HepG2 (cell line): ENCODE measurements at regions not wholly inside any gene's neighbourhood (a gene's known extent, or its start where the extent isn't known, plus 50 kb on each side); places are given as distances from the start of the nearest gene placed in this dataset.

Source experiments
- ATRX ChIP-seq: sonication (generic); formaldehyde crosslinking; IDR thresholded peaks from 2 replicates; pipeline ENCODE4 v1.4.0; 2020; ENCODE audit warnings: missing genetic modification reagents, borderline replicate concordance
- BHLHE40 ChIP-seq: IDR thresholded peaks from 2 replicates; pipeline ENCODE4 v1.6.1; 2011; ENCODE audit warnings: low read length, improper control_type of control experiment
- EHMT2 ChIP-seq: fragments of 200-600 bp; sonication (generic); IDR thresholded peaks from 2 replicates; pipeline ENCODE4 v1.7.0; 2017; ENCODE audit warnings: antibody characterized with exemption, low read depth, low read length, borderline replicate concordance
- EZH2 ChIP-seq: conservative IDR thresholded peaks from 2 replicates; pipeline ENCODE4 v1.6.1; 2012; ENCODE audit warnings: mild to moderate bottlenecking, low read depth, low read length, moderate library complexity
- NFE2L1 ChIP-seq: sonication (generic); formaldehyde crosslinking; IDR thresholded peaks from 2 replicates; pipeline ENCODE4 v1.4.0; 2020; ENCODE audit warnings: missing genetic modification reagents, mild to moderate bottlenecking, borderline replicate concordance
- NPAS2 ChIP-seq: sonication (generic); formaldehyde crosslinking; IDR thresholded peaks from 2 replicates; pipeline ENCODE4 v1.8.0; 2022; ENCODE audit warnings: mild to moderate bottlenecking, missing genetic modification reagents, borderline replicate concordance
- SMC3 ChIP-seq: IDR thresholded peaks from 2 replicates; pipeline ENCODE4 v1.6.1; 2011; ENCODE audit warnings: low read length, improper control_type of control experiment
- TCF7 ChIP-seq: sonication (generic); IDR thresholded peaks from 2 replicates; pipeline ENCODE4 v1.6.1; 2016; ENCODE audit warnings: antibody characterized with exemption, low read depth
- ZBTB20 ChIP-seq: sonication (generic); formaldehyde crosslinking; IDR thresholded peaks from 2 replicates; pipeline ENCODE4 v1.8.1; 2023; ENCODE audit warnings: missing genetic modification reagents, low read depth, mild to moderate bottlenecking, borderline replicate concordance
- ZNF251 ChIP-seq: sonication (generic); formaldehyde crosslinking; IDR thresholded peaks from 2 replicates; pipeline ENCODE4 v1.9.0; 2021; ENCODE audit warnings: mild to moderate bottlenecking, missing genetic modification reagents
- ZNF337 ChIP-seq: sonication (generic); formaldehyde crosslinking; IDR thresholded peaks from 2 replicates; pipeline ENCODE4 v1.5.1; 2020; ENCODE audit warnings: missing genetic modification reagents, low read depth, mild to moderate bottlenecking, borderline replicate concordance
- TF ChIP-seq, protein P1 (sequence below): IDR thresholded peaks from 2 replicates; pipeline ENCODE4 v1.6.1; 2016

DNA sequence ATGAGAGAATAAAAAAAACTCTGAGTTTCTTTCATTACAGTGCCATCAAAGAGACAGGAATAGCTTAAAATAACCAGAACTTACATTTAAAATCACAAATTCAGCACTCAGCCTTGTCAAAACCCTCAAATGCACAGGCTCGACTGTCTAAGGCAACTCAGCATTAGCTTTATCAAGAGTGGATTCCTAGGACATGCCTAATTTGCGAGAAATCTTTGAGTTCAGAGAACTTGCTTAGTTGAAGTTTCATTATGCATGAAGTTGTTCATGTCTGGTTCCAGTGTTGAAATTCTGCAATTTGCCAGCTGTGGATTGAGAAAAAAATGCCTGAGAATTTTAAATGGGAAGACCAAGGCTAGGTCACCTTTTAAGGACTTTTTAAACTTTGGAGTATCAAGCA is 151.1 kb downstream of the LRRC70 start:
- no peak for TF ChIP-seq EZH2
- TF ChIP-seq BHLHE40, result no peak
- TF ChIP-seq NPAS2 (CRISPR knock-in tag), result no peak
- TF ChIP-seq NFE2L1 (CRISPR knock-in tag), result no peak
- TF ChIP-seq ZBTB20 (CRISPR knock-in tag), result no peak
- TF ChIP-seq SMC3, result no peak
- TF ChIP-seq TCF7, result no peak
- no peak for TF ChIP-seq ATRX
- TF ChIP-seq ZNF251 (CRISPR knock-in tag), result no peak
- no peak for TF ChIP-seq EHMT2
- TF ChIP-seq ZNF337 (CRISPR knock-in tag), result no peak
- TF ChIP-seq, protein P1, sequence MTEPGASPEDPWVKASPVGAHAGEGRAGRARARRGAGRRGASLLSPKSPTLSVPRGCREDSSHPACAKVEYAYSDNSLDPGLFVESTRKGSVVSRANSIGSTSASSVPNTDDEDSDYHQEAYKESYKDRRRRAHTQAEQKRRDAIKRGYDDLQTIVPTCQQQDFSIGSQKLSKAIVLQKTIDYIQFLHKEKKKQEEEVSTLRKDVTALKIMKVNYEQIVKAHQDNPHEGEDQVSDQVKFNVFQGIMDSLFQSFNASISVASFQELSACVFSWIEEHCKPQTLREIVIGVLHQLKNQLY, result no peak
